Caki2 (cell line): ENCODE measurements at regions not wholly inside any gene's neighbourhood (a gene's known extent, or its start where the extent isn't known, plus 50 kb on each side); places are given as distances from the start of the nearest gene placed in this dataset.
A peak's percentile ranks its signal among the peaks of the same experiment; 100 is the strongest.

Experiments
- DNase-seq: peaks from one replicate; pipeline ENCODE4 v3.0.0-alpha.2; 2015; ENCODE audit warnings: low read depth
- in situ Hi-C: cut with HindIII; loops from 2 replicates; pipeline ENCODE4 v1.10.0; 2016; ENCODE audit warnings: low sequenced_read_pairs, low pct_unique_long_range_greater_than_20kb, mixed read lengths

GRCh38 chr1:163013826-163014600, 55.1 kb upstream of the RGS4 start:
- no peak for DNase-seq
- in situ Hi-C loops: no loop called here

- no peak for DNase-seq
- in situ Hi-C loops: no loop called here
Measured at GRCh38 chr1:163006051-163006834, 62.9 kb upstream of the RGS4 start.

- in situ Hi-C loops: no loop called here
- DNase-seq: no peak
Measured at GRCh38 chr1:162997499-162998285, 71.5 kb upstream of the RGS4 start.

- no peak for DNase-seq
- in situ Hi-C loops: no loop called here
Measured at GRCh38 chr1:162996261-162996660, 72.9 kb upstream of the RGS4 start.

GRCh38 chr1:162994921-162995320, 74.2 kb upstream of the RGS4 start:
- DNase-seq: no peak
- in situ Hi-C loops: no loop called here

GRCh38 chr1:162993846-162994245, 75.3 kb upstream of the RGS4 start:
- in situ Hi-C loops: no loop called here
- no peak for DNase-seq

GRCh38 chr1:162992945-162993344, 76.2 kb upstream of the RGS4 start:
- DNase-seq: no peak
- in situ Hi-C loops: no loop called here

- no peak for DNase-seq
- in situ Hi-C loops: no loop called here
Measured at GRCh38 chr1:162991444-162991843, 77.7 kb upstream of the RGS4 start.

- DNase-seq: no peak
- in situ Hi-C loops: no loop called here
Measured at GRCh38 chr1:162990665-162991064, 78.5 kb upstream of the RGS4 start.

GRCh38 chr1:162988869-162989268, 80.3 kb upstream of the RGS4 start:
- DNase-seq: no peak
- in situ Hi-C loops: no loop called here

GRCh38 chr1:162987866-162988265, 81.3 kb upstream of the RGS4 start:
- peak; percentile 5 for DNase-seq
- in situ Hi-C loops: no loop called here

- in situ Hi-C loops: no loop called here
- DNase-seq: no peak
Measured at GRCh38 chr1:162985816-162986435, 83.2 kb upstream of the RGS4 start.

- in situ Hi-C loops: no loop called here
- DNase-seq: no peak
Measured at GRCh38 chr1:162984699-162985098, 84.5 kb upstream of the RGS4 start.

GRCh38 chr1:162983671-162984425, 85.3 kb upstream of the RGS4 start:
- in situ Hi-C loops: no loop called here
- DNase-seq: no peak

GRCh38 chr1:162982364-162982763, 86.8 kb upstream of the RGS4 start:
- in situ Hi-C loops: no loop called here
- no peak for DNase-seq

GRCh38 chr1:162977944-162978568, 91.1 kb upstream of the RGS4 start:
- in situ Hi-C loops: no loop called here
- no peak for DNase-seq

- in situ Hi-C loops: no loop called here
- no peak for DNase-seq
Measured at GRCh38 chr1:162976628-162977027, 92.5 kb upstream of the RGS4 start.

- in situ Hi-C loops: no loop called here
Measured at GRCh38 chr1:162974810-162975209, 94.4 kb upstream of the RGS4 start.

More at GRCh38 chr1:162974810-162975209, 94.4 kb upstream of the RGS4 start:
- no peak for DNase-seq
